HepG2 (cell line): ENCODE measurements at regions not wholly inside any gene's neighbourhood (a gene's known extent, or its start where the extent isn't known, plus 50 kb on each side); places are given as distances from the start of the nearest gene placed in this dataset.

Experiments
- ATAC-seq: fragments of 200-7000 bp; cut with Tn5 transposase; 3 replicates; pipeline ENCODE4 v1.9.1; 2020; ENCODE audit warnings: mild to moderate bottlenecking, moderate library complexity
- BruUV-seq: library from RNA; stranded (reverse); fragments of 400-500 nt; replicated peaks from 2 replicates; lab custom pipeline; 2021; lab: Mats Ljungman, UMichigan
- CTCF ChIA-PET: fragments of 300-600 bp; formaldehyde crosslinking; extraction: SDS; loops from one replicate; lab custom pipeline; 2021; ENCODE audit warnings: low total read pairs, inconsistent platforms, low intra/inter-chr PET ratio; lab: Yijun Ruan, JAX
- POLR2A ChIA-PET: fragments of 350-600 bp; sonication (Branson Sonifier 250); formaldehyde crosslinking; loops from one replicate; lab custom pipeline; 2020; ENCODE audit warnings: antibody characterized with exemption, inconsistent platforms; lab: Yijun Ruan, JAX
- DNase-seq: peaks from one replicate; pipeline ENCODE4 v3.0.0-alpha.2; 2015; ENCODE audit warnings: low spot score
- FAIRE-seq: peaks from 3 replicates; lab custom pipeline; 2011; peaks lifted over from hg19 to GRCh38; lab: Jason Lieb, UNC
- H2AFZ ChIP-seq: one replicate; pipeline ENCODE4 v1.6.1; 2011; ENCODE audit warnings: low read length, inconsistent platforms
- H3K27ac ChIP-seq: fragments of 300-600 bp; 3 replicates; pipeline ENCODE4 v1.8.0; 2011; ENCODE audit warnings: mixed run types, mild to moderate bottlenecking, mixed read lengths, low read length, inconsistent platforms; ENCODE audit not compliant: insufficient read depth; ENCODE audit errors: extremely low read length
- H3K27me3 ChIP-seq, 2 experiments: fragments of 200-600 bp in 1 of 2; 2 replicates in 1 of 2; 3 replicates in 1 of 2; pipeline versions ENCODE4 v1.6.0 to v1.8.0; 2011; ENCODE audit warnings: low read length in 2 of 2, mild to moderate bottlenecking in 2 of 2, moderate library complexity in 2 of 2, inconsistent platforms in 1 of 2; ENCODE audit not compliant: insufficient read depth in 2 of 2, control insufficient read depth in 1 of 2
- H3K36me3 ChIP-seq, 2 experiments: fragments of 200-600 bp in 1 of 2; replicated peaks in 1 of 2; 2 replicates in 1 of 2; 3 replicates in 1 of 2; pipeline versions ENCODE4 v1.5.1 to v1.8.0; 2011; ENCODE audit warnings: low read length in 2 of 2, inconsistent platforms in 1 of 2; ENCODE audit not compliant: insufficient read depth in 2 of 2, control insufficient read depth in 1 of 2
- H3K4me1 ChIP-seq: 2 replicates; pipeline ENCODE4 v1.5.1; 2012; ENCODE audit warnings: low read length, inconsistent platforms; ENCODE audit not compliant: insufficient read depth
- H3K4me2 ChIP-seq: 2 replicates; pipeline ENCODE4 v1.6.0; 2011; ENCODE audit warnings: low read depth, low read length, inconsistent platforms
- H3K4me3 ChIP-seq, 3 experiments: fragments of 200-600 bp in 1 of 3; sonication (generic), shearing (Covaris generic) in 1 of 3; replicated peaks in 1 of 3; 2 replicates each; pipeline ENCODE4 v1.5.1; 2011 to 2016; ENCODE audit warnings: low read length in 3 of 3, inconsistent platforms in 2 of 3, low read depth in 2 of 3, mild to moderate bottlenecking in 2 of 3, control low read depth in 1 of 3, mixed read lengths in 1 of 3; ENCODE audit not compliant: insufficient read depth in 1 of 3
- H3K79me2 ChIP-seq: one replicate; pipeline ENCODE4 v1.6.1; 2011; ENCODE audit warnings: low read length, inconsistent platforms; ENCODE audit not compliant: insufficient read depth
- H3K9ac ChIP-seq: 2 replicates; pipeline ENCODE4 v1.6.0; 2011; ENCODE audit warnings: mild to moderate bottlenecking, low read depth, low read length, inconsistent platforms; ENCODE audit not compliant: insufficient read depth
- H3K9me3 ChIP-seq: 2 replicates; pipeline ENCODE4 v1.5.1; 2012; ENCODE audit warnings: mild to moderate bottlenecking, low read length
- H4K20me1 ChIP-seq: 2 replicates; pipeline ENCODE4 v1.6.0; 2011; ENCODE audit warnings: inconsistent platforms, mild to moderate bottlenecking, low read length, moderate library complexity; ENCODE audit not compliant: insufficient read depth
- ARNT2 ChIP-seq: sonication (generic); formaldehyde crosslinking; IDR thresholded peaks from 2 replicates; pipeline ENCODE4 v1.8.0; 2022; ENCODE audit warnings: mild to moderate bottlenecking, low read depth, missing genetic modification reagents, moderate library complexity
- ATF3 ChIP-seq: sonication (generic); formaldehyde crosslinking; IDR thresholded peaks from 2 replicates; pipeline ENCODE4 v1.4.0; 2020; ENCODE audit warnings: missing genetic modification reagents
- DMAP1 ChIP-seq: IDR thresholded peaks from 2 replicates; pipeline ENCODE4 v1.6.1; 2016
- DMTF1 ChIP-seq: sonication (generic); formaldehyde crosslinking; IDR thresholded peaks from 2 replicates; pipeline ENCODE4 v1.4.0; 2020; ENCODE audit warnings: mild to moderate bottlenecking, missing genetic modification reagents
- KDM4B ChIP-seq: sonication (generic); formaldehyde crosslinking; IDR thresholded peaks from 2 replicates; pipeline ENCODE4 v1.4.0; 2020; ENCODE audit warnings: missing genetic modification reagents
- MIXL1 ChIP-seq: IDR thresholded peaks from 2 replicates; pipeline ENCODE4 v1.6.1; 2016
- RBM39 ChIP-seq: fragments of 200-400 bp; formaldehyde crosslinking; IDR thresholded peaks from one replicate; pipeline ENCODE4 v1.6.1; 2018; ENCODE audit warnings: antibody characterized with exemption, mild to moderate bottlenecking, low read depth, low read length; ENCODE audit not compliant: poor library complexity, severe bottlenecking
- TCF7L2 ChIP-seq: IDR thresholded peaks from 2 replicates; pipeline ENCODE4 v1.6.1; 2011; ENCODE audit warnings: mild to moderate bottlenecking, low read depth, low read length, moderate library complexity
- TEAD3 ChIP-seq: optimal IDR thresholded peaks from 2 replicates; pipeline ENCODE3; 2016; ENCODE audit warnings: borderline replicate concordance
- TEF ChIP-seq: sonication (generic); formaldehyde crosslinking; IDR thresholded peaks from 2 replicates; pipeline ENCODE4 v1.5.0; 2020; ENCODE audit warnings: missing genetic modification reagents
- THAP7 ChIP-seq: sonication (generic); formaldehyde crosslinking; IDR thresholded peaks from 2 replicates; pipeline ENCODE4 v1.8.1; 2023; ENCODE audit warnings: mild to moderate bottlenecking, missing genetic modification reagents
- U2AF2 ChIP-seq: fragments of 200-400 bp; formaldehyde crosslinking; IDR thresholded peaks from 2 replicates; pipeline ENCODE4 v1.6.1; 2017; ENCODE audit warnings: low read depth, mild to moderate bottlenecking, low read length
- ZFYVE20 ChIP-seq: sonication (generic); formaldehyde crosslinking; IDR thresholded peaks from 2 replicates; pipeline ENCODE4 v1.8.0; 2023; ENCODE audit warnings: low read depth, mild to moderate bottlenecking, moderate library complexity, missing genetic modification reagents, borderline replicate concordance
- ZNF138 ChIP-seq: sonication (generic); formaldehyde crosslinking; IDR thresholded peaks from 2 replicates; pipeline ENCODE4 v1.5.0; 2020; ENCODE audit warnings: mild to moderate bottlenecking, low read depth, missing genetic modification reagents
- ZNF44 ChIP-seq: sonication (generic); formaldehyde crosslinking; IDR thresholded peaks from 2 replicates; pipeline ENCODE4 v1.5.1; 2020; ENCODE audit warnings: mild to moderate bottlenecking, missing genetic modification reagents
- ZNF547 ChIP-seq: sonication (generic); formaldehyde crosslinking; IDR thresholded peaks from 2 replicates; pipeline ENCODE4 v1.5.1; 2020; ENCODE audit warnings: mild to moderate bottlenecking, missing genetic modification reagents
- ZNF576 ChIP-seq: sonication (generic); formaldehyde crosslinking; IDR thresholded peaks from 2 replicates; pipeline ENCODE4 v1.4.0; 2020; ENCODE audit warnings: mild to moderate bottlenecking, missing genetic modification reagents
- WGBS: methylation state at CpG from one replicate; pipeline ENCODE4 v1.1.6; 2017; ENCODE audit warnings: low lambda C conversion rate; 5-methylcytosine and 5-hydroxymethylcytosine counted together
- in situ Hi-C: cut with HindIII; loops from 2 replicates; pipeline ENCODE4 v1.10.0; 2017; ENCODE audit warnings: low pct_unique_long_range_greater_than_20kb; ENCODE audit not compliant: extremely low pct_ligation_motif_present
- intact Hi-C: fragments of 100-400 bp; cut with micrococcal nuclease; formaldehyde crosslinking; loops from one replicate; pipeline ENCODE4 v1.10.0; 2022; ENCODE audit not compliant: unreplicated experiment

GRCh38 chr11:128151780-128152179 lies 435.6 kb downstream of the ETS1 start:
- Histone ChIP-seq H3K4me2 (no peak overlapping the region), H4K20me1 (no peaks in the 10 kb centered on the region)
- no peak for TF ChIP-seq TCF7L2
- no peak for TF ChIP-seq U2AF2
- TF ChIP-seq DMTF1 (CRISPR knock-in tag): no peak
- TF ChIP-seq, all 625 proteins: peak for 0
- DNase-seq (no peak), ATAC-seq (no peak), FAIRE-seq (no peak)
- no peaks in the 10 kb centered on the region for H3K36me3 ChIP-seq
- ChIA-PET POLR2A (no interaction called here), CTCF (no interaction called here)
- H3K27ac ChIP-seq: no peak overlapping the region
- in situ Hi-C loops (loop anchor here (25.0 kb wide), 1 partner anchor 1714 kb away; no protein-coding TSS in a partner anchor), intact Hi-C loops (no loop called here)
- no peaks in the 10 kb centered on the region for H3K9me3 ChIP-seq
- H3K4me1 ChIP-seq: no peaks in the 10 kb centered on the region
- H3K27me3 ChIP-seq: no peaks in the 10 kb centered on the region
- BruUV-seq: no TSS peak
- H3K79me2 ChIP-seq: no peaks in the 10 kb centered on the region
- H3K4me3 ChIP-seq: no peak overlapping the region
- H3K9ac ChIP-seq: no peak overlapping the region
- no peak overlapping the region for H2AFZ ChIP-seq

- Histone ChIP-seq H3K27ac (no peak overlapping the region), H3K4me1 (no peaks in the 10 kb centered on the region), H3K79me2 (no peaks in the 10 kb centered on the region), H2AFZ (no peak overlapping the region), H3K4me2 (no peak overlapping the region), H3K36me3 (no peaks in the 10 kb centered on the region), H3K9ac (no peak overlapping the region), H4K20me1 (no peaks in the 10 kb centered on the region), H3K9me3 (no peaks in the 10 kb centered on the region), H3K27me3 (no peaks in the 10 kb centered on the region), H3K4me3 (no peak overlapping the region)
- DNase-seq (no peak), ATAC-seq (no peak), FAIRE-seq (no peak)
- no TSS peak for BruUV-seq
- POLR2A ChIA-PET: no interaction called here
- 0% methylated on average over 2 of the region's 2 CpGs for WGBS
- CTCF ChIA-PET: no interaction called here
- intact Hi-C loops (no loop called here), in situ Hi-C loops (loop anchor here (25.0 kb wide), 1 partner anchor 1714 kb away; no protein-coding TSS in a partner anchor)
- TF ChIP-seq ZFYVE20 (CRISPR knock-in tag) (no peak), MIXL1 (CRISPR knock-in tag) (no peak), ZNF576 (CRISPR knock-in tag) (no peak), ZNF547 (CRISPR knock-in tag) (no peak), ARNT2 (CRISPR knock-in tag) (no peak), DMAP1 (CRISPR knock-in tag) (no peak), RBM39 (no peak), ZNF44 (CRISPR knock-in tag) (no peak), KDM4B (CRISPR knock-in tag) (no peak), TEF (no peak), ZNF138 (no peak), TEAD3 (no peak), ATF3 (CRISPR knock-in tag) (no peak), THAP7 (no peak)
Measured at GRCh38 chr11:128151338-128151737, 436.0 kb downstream of the ETS1 start.
